HCT116 (cell line): ENCODE measurements at regions not wholly inside any gene's neighbourhood (a gene's known extent, or its start where the extent isn't known, plus 50 kb on each side); places are given as distances from the start of the nearest gene placed in this dataset.

Source experiments
- ATAC-seq: fragments of 200-7000 bp; cut with Tn5 transposase; 2 replicates; pipeline ENCODE4 v1.9.1; 2020; ENCODE audit warnings: mild to moderate bottlenecking, moderate library complexity
- BruUV-seq: library from RNA; stranded (reverse); fragments of 400-500 nt; replicated peaks from 2 replicates; lab custom pipeline; 2021; lab: Mats Ljungman, UMichigan
- CTCF ChIA-PET: fragments of 300-600 bp; sonication (Branson Sonifier 250); formaldehyde crosslinking; loops from one replicate; lab custom pipeline; 2021; ENCODE audit warnings: antibody characterized with exemption; lab: Charles Lee
- POLR2A ChIA-PET: fragments of 300-600, 350-600 bp; sonication (Branson Sonifier 250); formaldehyde crosslinking; loops from one replicate; lab custom pipeline; 2021; ENCODE audit warnings: antibody characterized with exemption; lab: Charles Lee
- RAD21 ChIA-PET, 2 experiments: fragments of 300-600 bp; sonication (Branson Sonifier 250); formaldehyde crosslinking; loops; one replicate each; lab custom pipeline; 2023; ENCODE audit warnings: low total read pairs in 2 of 2; ENCODE audit not compliant: uncharacterized antibody in 2 of 2, unreplicated experiment in 2 of 2, low non-redundant PET in 1 of 2; lab: Charles Lee
- DNase-seq: peaks from one replicate; pipeline ENCODE4 v3.0.0-alpha.2; 2010; ENCODE audit warnings: low read depth, low spot score
- H2AFZ ChIP-seq: fragments of 200-600 bp; shearing (Covaris generic), sonication (generic); 2 replicates; pipeline ENCODE4 v1.6.1; 2017; ENCODE audit warnings: low read depth, mixed run types, mixed read lengths, antibody characterized with exemption, low read length; ENCODE audit not compliant: poor library complexity, severe bottlenecking
- H3K27ac ChIP-seq: 2 replicates; pipeline ENCODE4 v1.5.1; 2012; ENCODE audit warnings: low read depth, low read length
- H3K27me3 ChIP-seq: fragments of 200-600 bp; sonication (generic); 2 replicates; pipeline ENCODE4 v1.6.1; 2016; ENCODE audit warnings: mixed run types, low read length, mixed read lengths; ENCODE audit not compliant: insufficient read depth
- H3K36me3 ChIP-seq, 2 experiments: fragments of 200-500 bp in 1 of 2; fragments of 200-600 bp in 1 of 2; sonication (Bioruptor generic) in 1 of 2; sonication (generic) in 1 of 2; 2 replicates each; pipeline versions ENCODE4 v1.5.1 to v1.6.1; 2014 to 2016; ENCODE audit warnings: low read length in 2 of 2, inconsistent platforms in 1 of 2, mixed read lengths in 1 of 2, mixed run types in 1 of 2; ENCODE audit not compliant: insufficient read depth in 2 of 2, control insufficient read depth in 1 of 2
- H3K4me1 ChIP-seq, 2 experiments: fragments of 200-600 bp in 1 of 2; sonication (generic) in 1 of 2; 2 replicates each; pipeline versions ENCODE4 v1.5.1 to v1.6.1; 2012 to 2017; ENCODE audit warnings: low read length in 2 of 2, inconsistent platforms in 1 of 2, mild to moderate bottlenecking in 1 of 2, mixed read lengths in 1 of 2, mixed run types in 1 of 2, moderate library complexity in 1 of 2; ENCODE audit not compliant: insufficient read depth in 2 of 2, control insufficient read depth in 1 of 2
- H3K4me2 ChIP-seq: fragments of 200-600 bp; sonication (generic); 2 replicates; pipeline ENCODE4 v1.6.1; 2017; ENCODE audit warnings: mixed run types, low read length, mixed read lengths
- H3K4me3 ChIP-seq, 2 experiments: fragments of 200-600 bp in 1 of 2; sonication (generic) in 1 of 2; replicated peaks in 1 of 2; 2 replicates each; pipeline ENCODE4 v1.5.1; 2011 to 2016; ENCODE audit warnings: low read length in 2 of 2, control low read depth in 1 of 2, low read depth in 1 of 2, mild to moderate bottlenecking in 1 of 2, mixed read lengths in 1 of 2, mixed run types in 1 of 2
- H3K79me2 ChIP-seq: fragments of 200-600 bp; sonication (generic); 2 replicates; pipeline ENCODE4 v1.6.1; 2017; ENCODE audit warnings: mild to moderate bottlenecking, mixed run types, low read length, moderate library complexity, mixed read lengths; ENCODE audit not compliant: insufficient read depth
- H3K9ac ChIP-seq: fragments of 200-600 bp; sonication (generic); 2 replicates; pipeline ENCODE4 v1.6.1; 2016; ENCODE audit warnings: low read length, mixed read lengths
- H3K9me2 ChIP-seq: fragments of 200-600 bp; sonication (generic), shearing (Covaris generic); 2 replicates; pipeline ENCODE4 v1.6.1; 2017; ENCODE audit warnings: mixed run types, mild to moderate bottlenecking, moderate library complexity; ENCODE audit not compliant: insufficient read depth
- H3K9me3 ChIP-seq, 2 experiments: fragments of 200-500 bp in 1 of 2; fragments of 200-600 bp in 1 of 2; sonication (Bioruptor generic) in 1 of 2; sonication (generic) in 1 of 2; 2 replicates each; pipeline ENCODE4 v1.6.1; 2014 to 2017; ENCODE audit warnings: low read length in 2 of 2, mixed read lengths in 2 of 2, inconsistent platforms in 1 of 2, low read depth in 1 of 2, mild to moderate bottlenecking in 1 of 2, mixed run types in 1 of 2, moderate library complexity in 1 of 2; ENCODE audit not compliant: control insufficient read depth in 1 of 2, insufficient read depth in 1 of 2
- H4K20me1 ChIP-seq: fragments of 200-600 bp; sonication (generic), shearing (Covaris generic); 2 replicates; pipeline ENCODE4 v1.6.1; 2017; ENCODE audit warnings: mixed run types, mild to moderate bottlenecking, moderate library complexity; ENCODE audit not compliant: insufficient read depth
- CEBPB ChIP-seq: IDR thresholded peaks from 2 replicates; pipeline ENCODE4 v1.6.1; 2012; ENCODE audit warnings: low read depth
- EGR1 ChIP-seq: IDR thresholded peaks from 2 replicates; pipeline ENCODE4 v1.6.1; 2012; ENCODE audit warnings: low read depth
- EZH2 ChIP-seq: fragments of 200-600 bp; sonication (generic); IDR thresholded peaks from 2 replicates; pipeline ENCODE4 v1.6.1; 2017; ENCODE audit warnings: antibody characterized with exemption, mixed run types
- EZH2phosphoT487 ChIP-seq: fragments of 200-600 bp; IDR thresholded peaks from 2 replicates; pipeline ENCODE4 v1.6.1; 2018; ENCODE audit warnings: antibody characterized with exemption, borderline replicate concordance
- MAX ChIP-seq: IDR thresholded peaks from 2 replicates; pipeline ENCODE4 v1.6.1; 2012
- SP1 ChIP-seq: IDR thresholded peaks from 2 replicates; pipeline ENCODE4 v1.6.1; 2012; ENCODE audit warnings: low read depth
- ZBTB33 ChIP-seq: IDR thresholded peaks from 2 replicates; pipeline ENCODE4 v1.6.1; 2011; ENCODE audit warnings: mild to moderate bottlenecking, low read length, moderate library complexity; ENCODE audit not compliant: insufficient replicate concordance; ENCODE audit errors: extremely low read depth
- ZFX ChIP-seq: fragments of 450-650 bp; IDR thresholded peaks from 2 replicates; pipeline ENCODE4 v1.6.1; 2017
- intact Hi-C: fragments of 100-400 bp; cut with micrococcal nuclease; formaldehyde crosslinking; loops from 2 replicates; pipeline ENCODE4 v1.10.0; 2022
- TF ChIP-seq, protein P1 (sequence below): IDR thresholded peaks from 2 replicates; pipeline ENCODE4 v1.6.1; 2012; ENCODE audit warnings: low read depth

- TF ChIP-seq EGR1 = no peak
These were observed 180.4 kb upstream of the DAB2 start (continued) for GRCh38 chr5:39605145-39605544.

DNA sequence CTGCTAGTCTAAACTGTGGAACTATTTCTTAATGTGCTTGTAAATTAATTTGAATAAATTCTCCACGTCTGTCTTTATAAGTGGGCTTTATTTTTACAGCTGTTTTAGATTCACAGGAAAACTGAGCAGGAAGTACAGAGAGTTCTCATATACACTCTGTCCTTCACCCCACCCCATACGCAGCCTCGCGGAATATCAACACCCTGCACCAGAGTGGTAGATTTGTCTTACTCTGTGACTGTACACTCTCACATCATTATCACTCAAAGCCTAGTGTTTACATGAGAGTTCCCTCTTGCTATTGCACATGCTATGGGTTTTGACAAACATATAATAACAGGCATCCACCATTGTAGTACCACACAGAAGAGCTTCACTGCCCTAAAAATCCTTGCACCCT lies 179.7 kb upstream of the DAB2 start:
- intact Hi-C loops = loop anchor here (5.0 to 10.0 kb wide), 2 partner anchors 88 to 340 kb away; no protein-coding TSS in a partner anchor
- Histone ChIP-seq H3K4me3 (no peak overlapping the region), H3K9me3 (no peaks in the 10 kb centered on the region), H3K9me2 (no peaks in the 10 kb centered on the region), H3K79me2 (no peaks in the 10 kb centered on the region), H3K27ac (no peak overlapping the region), H3K9ac (no peak overlapping the region), H2AFZ (no peak overlapping the region), H4K20me1 (no peaks in the 10 kb centered on the region), H3K27me3 (no peaks in the 10 kb centered on the region), H3K4me1 (peaks cover 0 to 3% of the 10 kb centered on the region in 2 experiments; a peak in 1 of 4 replicates), H3K36me3 (no peaks in the 10 kb centered on the region), H3K4me2 (no peak overlapping the region)
- CTCF ChIA-PET = no interaction called here
- DNase-seq = no peak
- RAD21 ChIA-PET = no interaction called here
- POLR2A ChIA-PET = no interaction called here
- TF ChIP-seq EGR1 (no peak), EZH2phosphoT487 (no peak), CEBPB (no peak), MAX (no peak), ZFX (no peak), SP1 (no peak), EZH2 (no peak), ZBTB33 (no peak)
- TF ChIP-seq, protein P1, sequence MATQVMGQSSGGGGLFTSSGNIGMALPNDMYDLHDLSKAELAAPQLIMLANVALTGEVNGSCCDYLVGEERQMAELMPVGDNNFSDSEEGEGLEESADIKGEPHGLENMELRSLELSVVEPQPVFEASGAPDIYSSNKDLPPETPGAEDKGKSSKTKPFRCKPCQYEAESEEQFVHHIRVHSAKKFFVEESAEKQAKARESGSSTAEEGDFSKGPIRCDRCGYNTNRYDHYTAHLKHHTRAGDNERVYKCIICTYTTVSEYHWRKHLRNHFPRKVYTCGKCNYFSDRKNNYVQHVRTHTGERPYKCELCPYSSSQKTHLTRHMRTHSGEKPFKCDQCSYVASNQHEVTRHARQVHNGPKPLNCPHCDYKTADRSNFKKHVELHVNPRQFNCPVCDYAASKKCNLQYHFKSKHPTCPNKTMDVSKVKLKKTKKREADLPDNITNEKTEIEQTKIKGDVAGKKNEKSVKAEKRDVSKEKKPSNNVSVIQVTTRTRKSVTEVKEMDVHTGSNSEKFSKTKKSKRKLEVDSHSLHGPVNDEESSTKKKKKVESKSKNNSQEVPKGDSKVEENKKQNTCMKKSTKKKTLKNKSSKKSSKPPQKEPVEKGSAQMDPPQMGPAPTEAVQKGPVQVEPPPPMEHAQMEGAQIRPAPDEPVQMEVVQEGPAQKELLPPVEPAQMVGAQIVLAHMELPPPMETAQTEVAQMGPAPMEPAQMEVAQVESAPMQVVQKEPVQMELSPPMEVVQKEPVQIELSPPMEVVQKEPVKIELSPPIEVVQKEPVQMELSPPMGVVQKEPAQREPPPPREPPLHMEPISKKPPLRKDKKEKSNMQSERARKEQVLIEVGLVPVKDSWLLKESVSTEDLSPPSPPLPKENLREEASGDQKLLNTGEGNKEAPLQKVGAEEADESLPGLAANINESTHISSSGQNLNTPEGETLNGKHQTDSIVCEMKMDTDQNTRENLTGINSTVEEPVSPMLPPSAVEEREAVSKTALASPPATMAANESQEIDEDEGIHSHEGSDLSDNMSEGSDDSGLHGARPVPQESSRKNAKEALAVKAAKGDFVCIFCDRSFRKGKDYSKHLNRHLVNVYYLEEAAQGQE = no peak
- no peak for ATAC-seq
- BruUV-seq = no TSS peak
